Smooth muscle cell (in vitro differentiated cells): ENCODE measurements at regions not wholly inside any gene's neighbourhood (a gene's known extent, or its start where the extent isn't known, plus 50 kb on each side); places are given as distances from the start of the nearest gene placed in this dataset.

Experiments
- DNase-seq: peaks from one replicate; lab custom pipeline; 2025; ENCODE audit not compliant: unreplicated experiment; lab: John Stamatoyannopoulos, UW
- H2AFZ ChIP-seq: fragments of 200-600 bp; sonication (generic); 2 replicates; pipeline ENCODE4 v1.6.0; 2016; ENCODE audit warnings: antibody characterized with exemption, low read depth, mild to moderate bottlenecking
- H3F3A ChIP-seq: fragments of 200-600 bp; sonication (generic); 2 replicates; pipeline ENCODE4 v1.6.0; 2017; ENCODE audit warnings: antibody characterized with exemption, low read depth
- H3K27ac ChIP-seq: fragments of 200-600 bp; sonication (generic); 2 replicates; pipeline ENCODE4 v1.5.1; 2016; ENCODE audit warnings: low read depth, mild to moderate bottlenecking
- H3K27me3 ChIP-seq: fragments of 200-600 bp; sonication (generic); 2 replicates; pipeline ENCODE4 v1.6.1; 2016; ENCODE audit warnings: low read depth, mild to moderate bottlenecking
- H3K36me3 ChIP-seq: fragments of 200-600 bp; sonication (generic); 2 replicates; pipeline ENCODE4 v1.5.1; 2016; ENCODE audit warnings: low read depth
- H3K4me1 ChIP-seq: fragments of 200-600 bp; sonication (generic); 2 replicates; pipeline ENCODE4 v1.5.1; 2016; ENCODE audit warnings: low read depth
- H3K4me2 ChIP-seq: fragments of 200-600 bp; sonication (generic); 2 replicates; pipeline ENCODE4 v1.6.0; 2016; ENCODE audit warnings: mild to moderate bottlenecking
- H3K4me3 ChIP-seq: fragments of 200-600 bp; sonication (generic); 2 replicates; pipeline ENCODE4 v1.5.1; 2016; ENCODE audit warnings: mild to moderate bottlenecking
- H3K79me2 ChIP-seq: fragments of 200-600 bp; sonication (generic); 2 replicates; pipeline ENCODE4 v1.6.0; 2016; ENCODE audit warnings: low read depth, mild to moderate bottlenecking
- H3K9ac ChIP-seq: fragments of 200-600 bp; sonication (generic); 2 replicates; pipeline ENCODE4 v1.6.0; 2016; ENCODE audit warnings: low read depth
- H3K9me3 ChIP-seq: fragments of 200-600 bp; sonication (generic); replicated peaks from 2 replicates; pipeline ENCODE4 v1.5.1; 2016; ENCODE audit warnings: low read depth
- H4K20me1 ChIP-seq: fragments of 200-600 bp; sonication (generic); 2 replicates; pipeline ENCODE4 v1.6.0; 2016; ENCODE audit warnings: low read depth
- CTCF ChIP-seq: fragments of 200-600 bp; sonication (generic); IDR thresholded peaks from 2 replicates; pipeline ENCODE4 v1.5.1; 2017; ENCODE audit warnings: borderline replicate concordance, mild to moderate bottlenecking, antibody characterized with exemption; ENCODE audit not compliant: insufficient read depth, poor library complexity, severe bottlenecking
- WGBS: methylation state at CpG from one replicate; pipeline ENCODE4 v1.1.7; 2016; ENCODE audit warnings: low lambda C conversion rate; 5-methylcytosine and 5-hydroxymethylcytosine counted together

GRCh38 chr5:100694100-100694499, 158.9 kb downstream of the FAM174A start:
- Histone ChIP-seq H2AFZ (no peak overlapping the region), H3K4me1 (no peaks in the 10 kb centered on the region), H3K9ac (no peak overlapping the region), H3K27ac (no peak overlapping the region), H3K4me2 (no peak overlapping the region), H3K27me3 (no peaks in the 10 kb centered on the region), H4K20me1 (no peaks in the 10 kb centered on the region), H3F3A (no peaks in the 10 kb centered on the region), H3K4me3 (no peak overlapping the region), H3K9me3 (no peaks in the 10 kb centered on the region), H3K79me2 (no peaks in the 10 kb centered on the region), H3K36me3 (no peaks in the 10 kb centered on the region)
- DNase-seq = no peak
- 75% methylated on average over 4 of the region's 4 CpGs for WGBS
- no peak for TF ChIP-seq CTCF

GRCh38 chr5:100697970-100698369, 162.8 kb downstream of the FAM174A start:
- no peaks in the 10 kb centered on the region for H3K79me2 ChIP-seq
- H3K9me3 ChIP-seq = no peaks in the 10 kb centered on the region
- no peaks in the 10 kb centered on the region for H3F3A ChIP-seq
- H3K4me2 ChIP-seq = no peak overlapping the region
- no peak overlapping the region for H3K4me3 ChIP-seq
- WGBS = 92% methylated on average over 2 of the region's 2 CpGs
- no peak overlapping the region for H2AFZ ChIP-seq
- TF ChIP-seq CTCF = peak; percentile 28
- no peaks in the 10 kb centered on the region for H3K4me1 ChIP-seq
- no peak overlapping the region for H3K9ac ChIP-seq
- no peaks in the 10 kb centered on the region for H3K27me3 ChIP-seq
- H3K36me3 ChIP-seq = no peaks in the 10 kb centered on the region
- H4K20me1 ChIP-seq = no peaks in the 10 kb centered on the region
- H3K27ac ChIP-seq = no peak overlapping the region
- no peak for DNase-seq

GRCh38 chr5:100706776-100707175, 171.6 kb downstream of the FAM174A start:
- Histone ChIP-seq H3K27me3 (no peaks in the 10 kb centered on the region), H3K4me2 (peak overlapping the region; percentile 12), H3K4me1 (no peaks in the 10 kb centered on the region), H4K20me1 (no peaks in the 10 kb centered on the region), H3K79me2 (no peaks in the 10 kb centered on the region), H3K27ac (no peak overlapping the region), H3F3A (no peaks in the 10 kb centered on the region), H3K36me3 (no peaks in the 10 kb centered on the region), H3K4me3 (no peak overlapping the region), H2AFZ (peak overlapping the region; percentile 12), H3K9me3 (no peaks in the 10 kb centered on the region), H3K9ac (no peak overlapping the region)
- peak; percentile 30 for TF ChIP-seq CTCF
- DNase-seq = no peak
- WGBS = 62% methylated on average over 1 of the region's 1 CpG

GRCh38 chr5:100708645-100709171, 173.5 kb downstream of the FAM174A start:
- no peaks in the 10 kb centered on the region for H3K36me3 ChIP-seq
- H3K4me3 ChIP-seq = no peak overlapping the region
- no peaks in the 10 kb centered on the region for H3K4me1 ChIP-seq
- no peak overlapping the region for H3K9ac ChIP-seq
- H3K27me3 ChIP-seq = no peaks in the 10 kb centered on the region
- DNase-seq = no peak
- 86% methylated on average over 1 of the region's 1 CpG for WGBS
- no peak overlapping the region for H3K27ac ChIP-seq
- no peak for TF ChIP-seq CTCF
- H3K79me2 ChIP-seq = no peaks in the 10 kb centered on the region
- no peaks in the 10 kb centered on the region for H3K9me3 ChIP-seq
- no peaks in the 10 kb centered on the region for H4K20me1 ChIP-seq
- H3K4me2 ChIP-seq = no peak overlapping the region
- no peak overlapping the region for H2AFZ ChIP-seq
- no peaks in the 10 kb centered on the region for H3F3A ChIP-seq
